GM12878 (cell line): ENCODE measurements at regions not wholly inside any gene's neighbourhood (a gene's known extent, or its start where the extent isn't known, plus 50 kb on each side); places are given as distances from the start of the nearest gene placed in this dataset.

Source experiments
- EZH2 ChIP-seq: IDR thresholded peaks from 2 replicates; pipeline ENCODE4 v1.6.1; 2012; ENCODE audit warnings: low read depth, mild to moderate bottlenecking, control low read depth, inconsistent platforms, low read length, borderline replicate concordance; ENCODE audit not compliant: control insufficient read depth
- FOXM1 ChIP-seq: IDR thresholded peaks from 2 replicates; pipeline ENCODE4 v1.6.1; 2012; ENCODE audit warnings: low read depth, mild to moderate bottlenecking, inconsistent platforms, low read length, moderate library complexity
- MXI1 ChIP-seq: fragments of 150-350 bp; IDR thresholded peaks from 2 replicates; pipeline ENCODE4 v1.6.1; 2011; ENCODE audit warnings: low read depth, mild to moderate bottlenecking, inconsistent platforms, low read length, improper control_type of control experiment
- RFX5 ChIP-seq: IDR thresholded peaks from 2 replicates; pipeline ENCODE4 v1.6.1; 2011; ENCODE audit warnings: low read depth, low read length, improper control_type of control experiment
- ZNF24 ChIP-seq: fragments of 450-650 bp; IDR thresholded peaks from 2 replicates; pipeline ENCODE4 v1.6.1; 2017; ENCODE audit warnings: antibody characterized with exemption, mild to moderate bottlenecking
- TF ChIP-seq, protein P1 (sequence below): fragments of 450-650 bp; IDR thresholded peaks from 2 replicates; pipeline ENCODE4 v1.6.1; 2017; ENCODE audit warnings: mild to moderate bottlenecking, moderate library complexity
- TF ChIP-seq, protein P2 (sequence below): IDR thresholded peaks from 2 replicates; pipeline ENCODE4 v1.6.1; 2011; ENCODE audit warnings: low read depth, low read length, improper control_type of control experiment, borderline replicate concordance
- TF ChIP-seq, protein P3 (sequence below): fragments of 450-650 bp; formaldehyde crosslinking; IDR thresholded peaks from 2 replicates; pipeline ENCODE4 v1.5.0; 2022; ENCODE audit warnings: mild to moderate bottlenecking, missing genetic modification characterization
- TF ChIP-seq, protein P4 (sequence below), 3 experiments: IDR thresholded peaks in 2 of 3; conservative IDR thresholded peaks in 1 of 3; 2 replicates each; pipeline ENCODE4 v1.5.1; 2011; ENCODE audit warnings: low read depth in 3 of 3, low read length in 3 of 3, mild to moderate bottlenecking in 3 of 3, control low read depth in 2 of 3, moderate library complexity in 2 of 3, inconsistent platforms in 1 of 3, mixed read lengths in 1 of 3; ENCODE audit not compliant: control insufficient read depth in 2 of 3, insufficient read depth in 1 of 3; ENCODE audit errors: extremely low read depth in 1 of 3

DNA sequence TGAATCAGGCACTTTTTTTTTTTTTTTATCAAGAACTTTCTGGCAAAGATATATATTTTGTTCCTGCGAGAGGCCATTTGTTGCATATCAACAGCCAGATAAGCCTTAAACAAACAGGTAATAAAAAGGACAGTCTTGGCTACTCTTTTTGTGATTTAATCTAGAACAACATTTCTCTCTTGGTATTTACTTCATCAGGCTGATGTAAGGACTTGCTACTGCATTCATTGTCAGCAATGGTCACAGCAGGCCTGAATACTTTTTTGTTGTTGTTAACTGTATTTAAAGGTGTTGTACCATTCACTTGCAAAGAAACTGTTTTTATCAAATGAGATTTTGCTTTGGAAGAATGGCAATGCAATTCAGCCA is 683.8 kb downstream of the IRS1 start:
- TF ChIP-seq EZH2 (no peak), RFX5 (no peak), ZNF24 (no peak), MXI1 (no peak), FOXM1 (no peak)
- TF ChIP-seq, protein P1, sequence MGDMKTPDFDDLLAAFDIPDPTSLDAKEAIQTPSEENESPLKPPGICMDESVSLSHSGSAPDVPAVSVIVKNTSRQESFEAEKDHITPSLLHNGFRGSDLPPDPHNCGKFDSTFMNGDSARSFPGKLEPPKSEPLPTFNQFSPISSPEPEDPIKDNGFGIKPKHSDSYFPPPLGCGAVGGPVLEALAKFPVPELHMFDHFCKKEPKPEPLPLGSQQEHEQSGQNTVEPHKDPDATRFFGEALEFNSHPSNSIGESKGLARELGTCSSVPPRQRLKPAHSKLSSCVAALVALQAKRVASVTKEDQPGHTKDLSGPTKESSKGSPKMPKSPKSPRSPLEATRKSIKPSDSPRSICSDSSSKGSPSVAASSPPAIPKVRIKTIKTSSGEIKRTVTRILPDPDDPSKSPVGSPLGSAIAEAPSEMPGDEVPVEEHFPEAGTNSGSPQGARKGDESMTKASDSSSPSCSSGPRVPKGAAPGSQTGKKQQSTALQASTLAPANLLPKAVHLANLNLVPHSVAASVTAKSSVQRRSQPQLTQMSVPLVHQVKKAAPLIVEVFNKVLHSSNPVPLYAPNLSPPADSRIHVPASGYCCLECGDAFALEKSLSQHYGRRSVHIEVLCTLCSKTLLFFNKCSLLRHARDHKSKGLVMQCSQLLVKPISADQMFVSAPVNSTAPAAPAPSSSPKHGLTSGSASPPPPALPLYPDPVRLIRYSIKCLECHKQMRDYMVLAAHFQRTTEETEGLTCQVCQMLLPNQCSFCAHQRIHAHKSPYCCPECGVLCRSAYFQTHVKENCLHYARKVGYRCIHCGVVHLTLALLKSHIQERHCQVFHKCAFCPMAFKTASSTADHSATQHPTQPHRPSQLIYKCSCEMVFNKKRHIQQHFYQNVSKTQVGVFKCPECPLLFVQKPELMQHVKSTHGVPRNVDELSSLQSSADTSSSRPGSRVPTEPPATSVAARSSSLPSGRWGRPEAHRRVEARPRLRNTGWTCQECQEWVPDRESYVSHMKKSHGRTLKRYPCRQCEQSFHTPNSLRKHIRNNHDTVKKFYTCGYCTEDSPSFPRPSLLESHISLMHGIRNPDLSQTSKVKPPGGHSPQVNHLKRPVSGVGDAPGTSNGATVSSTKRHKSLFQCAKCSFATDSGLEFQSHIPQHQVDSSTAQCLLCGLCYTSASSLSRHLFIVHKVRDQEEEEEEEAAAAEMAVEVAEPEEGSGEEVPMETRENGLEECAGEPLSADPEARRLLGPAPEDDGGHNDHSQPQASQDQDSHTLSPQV: no peak
- TF ChIP-seq, protein P2, sequence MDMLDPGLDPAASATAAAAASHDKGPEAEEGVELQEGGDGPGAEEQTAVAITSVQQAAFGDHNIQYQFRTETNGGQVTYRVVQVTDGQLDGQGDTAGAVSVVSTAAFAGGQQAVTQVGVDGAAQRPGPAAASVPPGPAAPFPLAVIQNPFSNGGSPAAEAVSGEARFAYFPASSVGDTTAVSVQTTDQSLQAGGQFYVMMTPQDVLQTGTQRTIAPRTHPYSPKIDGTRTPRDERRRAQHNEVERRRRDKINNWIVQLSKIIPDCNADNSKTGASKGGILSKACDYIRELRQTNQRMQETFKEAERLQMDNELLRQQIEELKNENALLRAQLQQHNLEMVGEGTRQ: no peak
- TF ChIP-seq, protein P3, sequence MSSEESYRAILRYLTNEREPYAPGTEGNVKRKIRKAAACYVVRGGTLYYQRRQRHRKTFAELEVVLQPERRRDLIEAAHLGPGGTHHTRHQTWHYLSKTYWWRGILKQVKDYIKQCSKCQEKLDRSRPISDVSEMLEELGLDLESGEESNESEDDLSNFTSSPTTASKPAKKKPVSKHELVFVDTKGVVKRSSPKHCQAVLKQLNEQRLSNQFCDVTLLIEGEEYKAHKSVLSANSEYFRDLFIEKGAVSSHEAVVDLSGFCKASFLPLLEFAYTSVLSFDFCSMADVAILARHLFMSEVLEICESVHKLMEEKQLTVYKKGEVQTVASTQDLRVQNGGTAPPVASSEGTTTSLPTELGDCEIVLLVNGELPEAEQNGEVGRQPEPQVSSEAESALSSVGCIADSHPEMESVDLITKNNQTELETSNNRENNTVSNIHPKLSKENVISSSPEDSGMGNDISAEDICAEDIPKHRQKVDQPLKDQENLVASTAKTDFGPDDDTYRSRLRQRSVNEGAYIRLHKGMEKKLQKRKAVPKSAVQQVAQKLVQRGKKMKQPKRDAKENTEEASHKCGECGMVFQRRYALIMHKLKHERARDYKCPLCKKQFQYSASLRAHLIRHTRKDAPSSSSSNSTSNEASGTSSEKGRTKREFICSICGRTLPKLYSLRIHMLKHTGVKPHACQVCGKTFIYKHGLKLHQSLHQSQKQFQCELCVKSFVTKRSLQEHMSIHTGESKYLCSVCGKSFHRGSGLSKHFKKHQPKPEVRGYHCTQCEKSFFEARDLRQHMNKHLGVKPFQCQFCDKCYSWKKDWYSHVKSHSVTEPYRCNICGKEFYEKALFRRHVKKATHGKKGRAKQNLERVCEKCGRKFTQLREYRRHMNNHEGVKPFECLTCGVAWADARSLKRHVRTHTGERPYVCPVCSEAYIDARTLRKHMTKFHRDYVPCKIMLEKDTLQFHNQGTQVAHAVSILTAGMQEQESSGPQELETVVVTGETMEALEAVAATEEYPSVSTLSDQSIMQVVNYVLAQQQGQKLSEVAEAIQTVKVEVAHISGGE: no peak
- TF ChIP-seq, protein P4, sequence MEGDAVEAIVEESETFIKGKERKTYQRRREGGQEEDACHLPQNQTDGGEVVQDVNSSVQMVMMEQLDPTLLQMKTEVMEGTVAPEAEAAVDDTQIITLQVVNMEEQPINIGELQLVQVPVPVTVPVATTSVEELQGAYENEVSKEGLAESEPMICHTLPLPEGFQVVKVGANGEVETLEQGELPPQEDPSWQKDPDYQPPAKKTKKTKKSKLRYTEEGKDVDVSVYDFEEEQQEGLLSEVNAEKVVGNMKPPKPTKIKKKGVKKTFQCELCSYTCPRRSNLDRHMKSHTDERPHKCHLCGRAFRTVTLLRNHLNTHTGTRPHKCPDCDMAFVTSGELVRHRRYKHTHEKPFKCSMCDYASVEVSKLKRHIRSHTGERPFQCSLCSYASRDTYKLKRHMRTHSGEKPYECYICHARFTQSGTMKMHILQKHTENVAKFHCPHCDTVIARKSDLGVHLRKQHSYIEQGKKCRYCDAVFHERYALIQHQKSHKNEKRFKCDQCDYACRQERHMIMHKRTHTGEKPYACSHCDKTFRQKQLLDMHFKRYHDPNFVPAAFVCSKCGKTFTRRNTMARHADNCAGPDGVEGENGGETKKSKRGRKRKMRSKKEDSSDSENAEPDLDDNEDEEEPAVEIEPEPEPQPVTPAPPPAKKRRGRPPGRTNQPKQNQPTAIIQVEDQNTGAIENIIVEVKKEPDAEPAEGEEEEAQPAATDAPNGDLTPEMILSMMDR (IDR thresholded peaks at IDR 0.05 in 2 of 3, conservative IDR thresholded peaks at IDR 0.05 in 1 of 3; ENCODE audit: control insufficient read depth in 2 of 3, extremely low read depth in 1 of 3, insufficient read depth in 1 of 3, low read depth in 3 of 3, low read length in 3 of 3): no peak
